Central memory CD4-positive, alpha-beta T cell (primary cell): ENCODE measurements at regions not wholly inside any gene's neighbourhood (a gene's known extent, or its start where the extent isn't known, plus 50 kb on each side); places are given as distances from the start of the nearest gene placed in this dataset.

Source experiments
- DNase-seq: peaks from one replicate; pipeline ENCODE4 v3.0.0; 2022

GRCh38 chr2:13109516-13109915 lies 392.8 kb downstream of the TRIB2 start:
- no peak for DNase-seq

- no peak for DNase-seq
These were observed 394.1 kb downstream of the TRIB2 start for GRCh38 chr2:13110825-13111224.

GRCh38 chr2:13113002-13113401 lies 396.3 kb downstream of the TRIB2 start:
- DNase-seq: no peak

- no peak for DNase-seq
These were observed 397.7 kb downstream of the TRIB2 start for GRCh38 chr2:13114391-13114790.

- no peak for DNase-seq
These were observed 398.9 kb downstream of the TRIB2 start for GRCh38 chr2:13115643-13116042.

- DNase-seq: no peak
These were observed 404.4 kb downstream of the TRIB2 start for GRCh38 chr2:13121096-13121495.

GRCh38 chr2:13128139-13128538 lies 411.4 kb downstream of the TRIB2 start:
- no peak for DNase-seq

- no peak for DNase-seq
These were observed 418.6 kb downstream of the TRIB2 start for GRCh38 chr2:13135369-13135768.

GRCh38 chr2:13135856-13136255 lies 419.1 kb downstream of the TRIB2 start:
- no peak for DNase-seq

- no peak for DNase-seq
These were observed 420.9 kb downstream of the TRIB2 start for GRCh38 chr2:13137679-13138078.

GRCh38 chr2:13141315-13141714 lies 424.6 kb downstream of the TRIB2 start:
- no peak for DNase-seq

GRCh38 chr2:13143451-13143850 lies 426.7 kb downstream of the TRIB2 start:
- no peak for DNase-seq

- no peak for DNase-seq
These were observed 440.2 kb downstream of the TRIB2 start for GRCh38 chr2:13156916-13157315.

- DNase-seq: no peak
These were observed 441.7 kb downstream of the TRIB2 start for GRCh38 chr2:13158466-13158865.

- no peak for DNase-seq
These were observed 464.0 kb downstream of the TRIB2 start for GRCh38 chr2:13180729-13181128.

- DNase-seq: no peak
These were observed 476.3 kb downstream of the TRIB2 start for GRCh38 chr2:13193075-13193474.

GRCh38 chr2:13193900-13194299 lies 477.2 kb downstream of the TRIB2 start:
- DNase-seq: no peak

GRCh38 chr2:13195270-13195669 lies 478.5 kb downstream of the TRIB2 start:
- DNase-seq: no peak

GRCh38 chr2:13197248-13197647 lies 480.5 kb downstream of the TRIB2 start:
- DNase-seq: no peak

- no peak for DNase-seq
These were observed 485.2 kb downstream of the TRIB2 start for GRCh38 chr2:13201924-13202323.

GRCh38 chr2:13212115-13212514 lies 495.4 kb downstream of the TRIB2 start:
- DNase-seq: no peak

GRCh38 chr2:13218205-13218604 lies 501.5 kb downstream of the TRIB2 start:
- no peak for DNase-seq

- DNase-seq: no peak
These were observed 510.8 kb downstream of the TRIB2 start for GRCh38 chr2:13227578-13227977.

GRCh38 chr2:13230221-13230620 lies 513.5 kb downstream of the TRIB2 start:
- no peak for DNase-seq

GRCh38 chr2:13240061-13240460 lies 523.3 kb downstream of the TRIB2 start:
- DNase-seq: no peak
